Hematopoietic multipotent progenitor cell (in vitro differentiated cells): ENCODE measurements at regions not wholly inside any gene's neighbourhood (a gene's known extent, or its start where the extent isn't known, plus 50 kb on each side); places are given as distances from the start of the nearest gene placed in this dataset.
A peak's percentile ranks its signal among the peaks of the same experiment; 100 is the strongest.
"Not testable (repeated sequence)": the region's sequence is repeated elsewhere in the genome, so short reads cannot be mapped to it uniquely, and the experiment has no call there.

Experiments used
- DNase-seq, 3 donors: peaks; one replicate each; pipeline ENCODE4 v3.0.0-alpha.2; 2011 to 2015; ENCODE audit warnings: low read depth in 2 of 3, low spot score in 2 of 3

- no peak for DNase-seq
These were observed 148.7 kb upstream of the ATP2B2 start for GRCh38 chr3:10653866-10654611.

GRCh38 chr3:10655105-10655504 lies 149.7 kb upstream of the ATP2B2 start:
- no peak for DNase-seq

GRCh38 chr3:10657339-10657738 lies 152.0 kb upstream of the ATP2B2 start:
- not testable (repeated sequence) for DNase-seq

- DNase-seq, result no peak
These were observed 150.4 kb upstream of the SLC6A11 start for GRCh38 chr3:10665592-10665991.

- peak in 2 of 3 donors; percentile 11 to 68 for DNase-seq
These were observed 149.4 kb upstream of the SLC6A11 start for GRCh38 chr3:10666621-10667020.

GRCh38 chr3:10667269-10667668 lies 148.8 kb upstream of the SLC6A11 start:
- no peak for DNase-seq

- DNase-seq, result no peak
These were observed 148.0 kb upstream of the SLC6A11 start for GRCh38 chr3:10667901-10668476.

- DNase-seq, result no peak
These were observed 146.5 kb upstream of the SLC6A11 start for GRCh38 chr3:10669490-10670048.

GRCh38 chr3:10672422-10672821 lies 143.6 kb upstream of the SLC6A11 start:
- no peak for DNase-seq

GRCh38 chr3:10674578-10674977 lies 141.4 kb upstream of the SLC6A11 start:
- no peak for DNase-seq

GRCh38 chr3:10676905-10677304 lies 139.1 kb upstream of the SLC6A11 start:
- DNase-seq, result no peak

GRCh38 chr3:10678796-10679376 lies 137.1 kb upstream of the SLC6A11 start:
- no peak for DNase-seq

- DNase-seq, result no peak
These were observed 135.2 kb upstream of the SLC6A11 start for GRCh38 chr3:10680796-10681195.

GRCh38 chr3:10682692-10683091 lies 133.3 kb upstream of the SLC6A11 start:
- DNase-seq, result no peak

GRCh38 chr3:10683106-10683505 lies 132.9 kb upstream of the SLC6A11 start:
- no peak for DNase-seq

- DNase-seq, result no peak
These were observed 127.9 kb upstream of the SLC6A11 start for GRCh38 chr3:10688126-10688525.

- DNase-seq, result no peak
These were observed 127.4 kb upstream of the SLC6A11 start for GRCh38 chr3:10688548-10689172.

GRCh38 chr3:10692039-10692622 lies 123.9 kb upstream of the SLC6A11 start:
- DNase-seq, result no peak

- no peak for DNase-seq
These were observed 122.6 kb upstream of the SLC6A11 start for GRCh38 chr3:10693457-10693856.

- DNase-seq, result no peak
These were observed 121.8 kb upstream of the SLC6A11 start for GRCh38 chr3:10694179-10694578.

- DNase-seq, result not testable (repeated sequence)
These were observed 120.8 kb upstream of the SLC6A11 start for GRCh38 chr3:10695186-10695585.
